H1 (cell line): ENCODE measurements at regions not wholly inside any gene's neighbourhood (a gene's known extent, or its start where the extent isn't known, plus 50 kb on each side); places are given as distances from the start of the nearest gene placed in this dataset.

Experiments used
- CHD2 ChIP-seq: IDR thresholded peaks from 2 replicates; pipeline ENCODE4 v1.6.1; 2012; ENCODE audit warnings: low read length, improper control_type of control experiment
- CREB1 ChIP-seq: IDR thresholded peaks from 2 replicates; pipeline ENCODE4 v1.6.1; 2012; ENCODE audit warnings: inconsistent platforms
- E2F6 ChIP-seq: IDR thresholded peaks from 2 replicates; pipeline ENCODE4 v1.6.1; 2012; ENCODE audit warnings: inconsistent platforms
- EGR1 ChIP-seq: IDR thresholded peaks from 2 replicates; pipeline ENCODE4 v1.6.1; 2011; ENCODE audit warnings: low read depth, low read length, borderline replicate concordance
- GABPA ChIP-seq: IDR thresholded peaks from 2 replicates; pipeline ENCODE4 v1.6.1; 2011; ENCODE audit warnings: mild to moderate bottlenecking, low read length, moderate library complexity, borderline replicate concordance; ENCODE audit not compliant: insufficient read depth
- GTF2F1 ChIP-seq: IDR thresholded peaks from 2 replicates; pipeline ENCODE4 v1.6.1; 2012; ENCODE audit warnings: low read depth, low read length, improper control_type of control experiment, borderline replicate concordance
- MAFK ChIP-seq: IDR thresholded peaks from 2 replicates; pipeline ENCODE4 v1.6.1; 2012; ENCODE audit warnings: low read depth, mild to moderate bottlenecking, improper control_type of control experiment, low read length
- POLR2AphosphoS5 ChIP-seq: IDR thresholded peaks from 2 replicates; pipeline ENCODE4 v1.6.1; 2011; ENCODE audit warnings: low read depth, low read length
- RAD21 ChIP-seq, 2 experiments: IDR thresholded peaks in 1 of 2; conservative IDR thresholded peaks in 1 of 2; 2 replicates each; pipeline ENCODE4 v1.6.1; 2011; ENCODE audit warnings: low read depth in 2 of 2, low read length in 2 of 2, improper control_type of control experiment in 1 of 2, inconsistent platforms in 1 of 2, mild to moderate bottlenecking in 1 of 2, moderate library complexity in 1 of 2

GRCh38 chr13:91133941-91134802, 213.3 kb upstream of the MIR17HG start (continued):
- TF ChIP-seq GTF2F1 (no peak), GABPA (no peak), CHD2 (no peak), MAFK (no peak), E2F6 (no peak), POLR2AphosphoS5 (no peak), RAD21 (IDR thresholded peaks at IDR 0.05 in 1 of 2, conservative IDR thresholded peaks at IDR 0.05 in 1 of 2; ENCODE audit: low read depth in 2 of 2, low read length in 2 of 2) (peak; percentile 79 to 84), EGR1 (no peak), CREB1 (no peak)
